HL-60 (cell line): ENCODE measurements at regions not wholly inside any gene's neighbourhood (a gene's known extent, or its start where the extent isn't known, plus 50 kb on each side); places are given as distances from the start of the nearest gene placed in this dataset.

Experiments
- CTCF ChIP-seq: IDR thresholded peaks from one replicate; pipeline ENCODE4 v1.5.1; 2011; ENCODE audit warnings: low read length, control low read depth, inconsistent platforms; ENCODE audit not compliant: insufficient read depth
- GABPA ChIP-seq: IDR thresholded peaks from 2 replicates; pipeline ENCODE4 v1.6.1; 2012; ENCODE audit warnings: low read depth
- POLR2AphosphoS5 ChIP-seq: IDR thresholded peaks from 2 replicates; pipeline ENCODE4 v1.6.1; 2012; ENCODE audit warnings: low read depth
- REST ChIP-seq: IDR thresholded peaks from 2 replicates; pipeline ENCODE4 v1.6.1; 2012; ENCODE audit warnings: low read depth; ENCODE audit not compliant: insufficient replicate concordance
- SPI1 ChIP-seq: IDR thresholded peaks from 2 replicates; pipeline ENCODE4 v1.6.1; 2012; ENCODE audit warnings: low read depth, mild to moderate bottlenecking, borderline replicate concordance

GRCh38 chr1:5399771-5400170 lies 592.5 kb downstream of the NPHP4 start:
- TF ChIP-seq CTCF, result no peak
- TF ChIP-seq POLR2AphosphoS5, result no peak
- no peak for TF ChIP-seq GABPA
- no peak for TF ChIP-seq REST
- TF ChIP-seq SPI1, result no peak
